Prostate gland (tissue), 2 donors: ENCODE measurements at regions not wholly inside any gene's neighbourhood (a gene's known extent, or its start where the extent isn't known, plus 50 kb on each side); places are given as distances from the start of the nearest gene placed in this dataset.
"Not testable (repeated sequence)": the region's sequence is repeated elsewhere in the genome, so short reads cannot be mapped to it uniquely, and the experiment has no call there.

ENCODE experiments used
- DNase-seq: peaks from one replicate; pipeline ENCODE4 v3.0.0-alpha.2; 2019; ENCODE audit warnings: low spot score
- H3K27ac ChIP-seq, 2 donors: fragments of 200-600 bp; sonication (generic); 2 replicates each; pipeline ENCODE4 v1.5.1; 2017 to 2019
- H3K27me3 ChIP-seq: fragments of 200-600 bp; sonication (generic); replicated peaks from 2 replicates; pipeline ENCODE4 v1.5.1; 2019; ENCODE audit not compliant: insufficient read depth
- H3K36me3 ChIP-seq, 2 donors: fragments of 200-600 bp; sonication (generic); 1 replicate in 1 of 2; 2 replicates in 1 of 2; pipeline versions ENCODE4 v1.5.1 to v1.8.1; 2017 to 2019
- H3K4me1 ChIP-seq: fragments of 200-600 bp; sonication (generic); replicated peaks from 2 replicates; pipeline ENCODE4 v1.5.1; 2019
- H3K4me3 ChIP-seq, 2 donors: fragments of 200-600 bp; sonication (generic); 2 replicates each; pipeline ENCODE4 v1.5.1; 2017 to 2019
- H3K9me3 ChIP-seq: fragments of 200-600 bp; sonication (generic); 2 replicates; pipeline ENCODE4 v1.5.1; 2017
- POLR2A ChIP-seq: fragments of 450-650 bp; IDR thresholded peaks from one replicate; pipeline ENCODE4 v1.6.1; 2016; ENCODE audit warnings: antibody characterized with exemption, mild to moderate bottlenecking
- POLR2AphosphoS5 ChIP-seq: sonication (generic); formaldehyde crosslinking; IDR thresholded peaks from one replicate; pipeline ENCODE4 v1.6.1; 2017; ENCODE audit warnings: antibody characterized with exemption
- WGBS: methylation state at CpG from one replicate; pipeline ENCODE4 v1.1.5; 2018; 5-methylcytosine and 5-hydroxymethylcytosine counted together
- intact Hi-C: fragments of 100-400 bp; cut with DNase I; formaldehyde crosslinking; loops from one replicate; pipeline ENCODE4 v1.14.2; 2022
- TF ChIP-seq, protein P1 (sequence below), 4 experiments: fragments of 200-600 bp in 2 of 4; fragments of 450-650 bp in 2 of 4; sonication (generic) in 2 of 4; IDR thresholded peaks; 1 replicate in 3 of 4; 2 replicates in 1 of 4; pipeline ENCODE4 v1.5.1; 2016 to 2019; ENCODE audit warnings: antibody characterized with exemption in 4 of 4, mild to moderate bottlenecking in 2 of 4, moderate library complexity in 2 of 4

DNA sequence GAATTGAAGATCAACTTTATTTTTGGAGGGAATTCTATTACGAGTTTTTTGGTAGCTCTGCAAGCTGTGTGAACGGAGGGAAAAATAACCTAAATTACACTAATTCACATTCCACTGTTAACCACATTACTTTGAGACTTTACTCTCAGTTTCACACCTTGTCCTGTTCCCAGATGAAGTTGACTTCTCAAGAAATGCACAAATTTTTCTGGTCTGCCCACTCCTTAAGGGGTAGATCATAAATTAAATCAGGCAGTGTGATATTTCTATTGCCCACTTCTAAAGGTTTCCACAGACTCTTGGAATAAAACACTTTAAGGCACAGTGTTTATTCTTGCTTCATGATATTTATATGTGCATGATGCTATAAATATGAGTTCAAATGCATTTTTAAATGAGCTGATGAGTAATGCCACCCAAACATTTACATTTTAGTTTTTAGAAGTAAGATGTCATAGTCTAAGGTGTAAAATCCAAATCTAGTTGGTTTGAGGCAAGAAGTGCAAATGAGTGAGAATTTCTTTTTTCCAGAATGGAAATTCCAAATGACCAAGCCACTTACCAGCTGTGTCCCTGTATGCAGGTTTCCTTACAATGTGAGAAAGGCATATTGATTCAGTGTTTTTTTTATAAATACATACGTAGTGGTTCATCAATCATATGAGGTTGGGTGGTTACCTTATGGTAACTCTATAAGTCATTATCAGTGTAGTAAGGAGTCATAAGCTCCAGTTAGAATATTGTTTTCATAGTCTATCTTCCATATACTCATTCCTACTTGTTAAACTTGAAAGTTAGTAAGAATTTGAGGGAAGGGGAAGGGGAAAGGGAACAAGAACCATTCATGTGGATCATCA is 437.7 kb upstream of the MEF2C start:
- H3K36me3 ChIP-seq: no peaks in the 10 kb centered on the region
- DNase-seq: no peak
- H3K9me3 ChIP-seq: no peaks in the 10 kb centered on the region
- intact Hi-C loops: no loop called here
- no peaks in the 10 kb centered on the region for H3K27me3 ChIP-seq
- no peak overlapping the region for H3K27ac ChIP-seq
- no peaks in the 10 kb centered on the region for H3K4me1 ChIP-seq
- 82% methylated on average over 3 of the region's 3 CpGs for WGBS
- H3K4me3 ChIP-seq: no peak overlapping the region
- TF ChIP-seq POLR2AphosphoS5 (no peak), POLR2A (no peak)
- TF ChIP-seq, protein P1, sequence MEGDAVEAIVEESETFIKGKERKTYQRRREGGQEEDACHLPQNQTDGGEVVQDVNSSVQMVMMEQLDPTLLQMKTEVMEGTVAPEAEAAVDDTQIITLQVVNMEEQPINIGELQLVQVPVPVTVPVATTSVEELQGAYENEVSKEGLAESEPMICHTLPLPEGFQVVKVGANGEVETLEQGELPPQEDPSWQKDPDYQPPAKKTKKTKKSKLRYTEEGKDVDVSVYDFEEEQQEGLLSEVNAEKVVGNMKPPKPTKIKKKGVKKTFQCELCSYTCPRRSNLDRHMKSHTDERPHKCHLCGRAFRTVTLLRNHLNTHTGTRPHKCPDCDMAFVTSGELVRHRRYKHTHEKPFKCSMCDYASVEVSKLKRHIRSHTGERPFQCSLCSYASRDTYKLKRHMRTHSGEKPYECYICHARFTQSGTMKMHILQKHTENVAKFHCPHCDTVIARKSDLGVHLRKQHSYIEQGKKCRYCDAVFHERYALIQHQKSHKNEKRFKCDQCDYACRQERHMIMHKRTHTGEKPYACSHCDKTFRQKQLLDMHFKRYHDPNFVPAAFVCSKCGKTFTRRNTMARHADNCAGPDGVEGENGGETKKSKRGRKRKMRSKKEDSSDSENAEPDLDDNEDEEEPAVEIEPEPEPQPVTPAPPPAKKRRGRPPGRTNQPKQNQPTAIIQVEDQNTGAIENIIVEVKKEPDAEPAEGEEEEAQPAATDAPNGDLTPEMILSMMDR (IDR thresholded peaks at IDR 0.05): no peak

- H3K27ac ChIP-seq, H3K4me3 ChIP-seq, H3K4me1 ChIP-seq, intact Hi-C loops, DNase-seq, H3K27me3 ChIP-seq, H3K9me3 ChIP-seq, H3K36me3 ChIP-seq: not testable (repeated sequence)
- 97% methylated on average over 20 of the region's 20 CpGs for WGBS
Measured at GRCh38 chr5:89317838-89318237, 434.9 kb upstream of the MEF2C start.

DNA sequence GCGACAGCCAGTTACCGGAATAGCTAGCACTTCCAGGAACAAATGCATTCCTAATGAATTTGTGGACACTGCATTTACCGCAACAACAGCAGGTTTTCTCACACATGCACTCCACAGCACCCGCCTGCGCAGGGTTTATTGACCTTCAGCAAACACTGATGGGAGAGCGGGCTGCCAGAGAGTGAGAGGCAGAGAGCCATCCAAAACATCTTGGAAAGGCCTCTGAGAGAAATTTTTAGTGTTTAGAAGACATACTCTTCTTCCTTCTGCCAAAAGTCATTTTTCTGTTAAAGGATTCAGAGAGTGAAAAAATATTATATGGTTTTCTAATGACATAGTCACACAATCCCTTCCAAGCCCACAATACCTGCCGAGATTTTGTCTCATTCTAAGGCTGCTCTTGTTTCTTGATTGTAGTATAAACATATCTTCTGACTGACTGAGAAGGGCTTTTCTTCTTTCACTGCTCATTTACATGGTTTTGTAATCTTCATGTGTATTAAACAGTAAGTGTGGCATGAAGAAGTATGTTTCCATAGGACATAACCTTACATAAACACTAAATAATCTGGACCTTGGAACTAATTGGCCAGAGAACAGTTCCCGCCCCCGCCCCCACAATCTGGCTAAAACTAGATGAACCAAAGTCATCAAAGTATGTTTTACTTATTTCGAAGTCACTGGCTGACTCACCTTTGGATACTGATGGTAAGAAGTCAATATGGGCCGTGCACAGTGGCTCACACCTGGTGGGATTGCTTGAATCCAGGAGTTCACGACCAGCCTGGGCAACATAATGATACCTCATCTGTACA is 432.5 kb upstream of the MEF2C start:
- WGBS: 37% methylated on average over 12 of the region's 12 CpGs
- H3K27ac ChIP-seq: no peak overlapping the region

GRCh38 chr5:89313804-89314588 is 431.0 kb upstream of the MEF2C start:
- no peaks in the 10 kb centered on the region for H3K27me3 ChIP-seq
- DNase-seq: no peak
- no peaks in the 10 kb centered on the region for H3K9me3 ChIP-seq
- H3K36me3 ChIP-seq: no peaks in the 10 kb centered on the region
- intact Hi-C loops: no loop called here
- H3K27ac ChIP-seq: no peak overlapping the region
- H3K4me1 ChIP-seq: no peaks in the 10 kb centered on the region
- no peak overlapping the region for H3K4me3 ChIP-seq
- TF ChIP-seq POLR2A (no peak), POLR2AphosphoS5 (no peak)
- TF ChIP-seq, protein P1 (IDR thresholded peaks at IDR 0.05): no peak
- WGBS: 17% methylated on average over 3 of the region's 3 CpGs

More for the DNA sequence above, 432.5 kb upstream of the MEF2C start:
- DNase-seq: peak; percentile 51
- TF ChIP-seq POLR2A (no peak), POLR2AphosphoS5 (no peak)
- TF ChIP-seq, protein P1 (IDR thresholded peaks at IDR 0.05): no peak
- H3K4me1 ChIP-seq: no peaks in the 10 kb centered on the region
- no peaks in the 10 kb centered on the region for H3K36me3 ChIP-seq
- no peaks in the 10 kb centered on the region for H3K9me3 ChIP-seq
- no peak overlapping the region for H3K4me3 ChIP-seq
- H3K27me3 ChIP-seq: no peaks in the 10 kb centered on the region
- intact Hi-C loops: no loop called here

- intact Hi-C loops: no loop called here
- Histone ChIP-seq H3K36me3 (no peaks in the 10 kb centered on the region), H3K27me3 (no peaks in the 10 kb centered on the region), H3K9me3 (no peaks in the 10 kb centered on the region), H3K27ac (no peak overlapping the region), H3K4me1 (no peaks in the 10 kb centered on the region), H3K4me3 (no peak overlapping the region)
- TF ChIP-seq POLR2AphosphoS5 (no peak), POLR2A (no peak)
- TF ChIP-seq, protein P1 (IDR thresholded peaks at IDR 0.05): no peak
- no peak for DNase-seq
- 41% methylated on average over 2 of the region's 2 CpGs for WGBS
Measured at GRCh38 chr5:89313044-89313443, 430.1 kb upstream of the MEF2C start.
